SK-N-SH (cell line): ENCODE measurements at regions not wholly inside any gene's neighbourhood (a gene's known extent, or its start where the extent isn't known, plus 50 kb on each side); places are given as distances from the start of the nearest gene placed in this dataset.

ENCODE experiments used
- CTCF ChIA-PET: fragments of 300-600, 350-600 bp; formaldehyde crosslinking; extraction: SDS; loops from one replicate; lab custom pipeline; 2021; lab: Yijun Ruan, JAX
- POLR2A ChIA-PET: fragments of 350-600 bp; sonication (Branson Sonifier 250); formaldehyde crosslinking; extraction: SDS; loops from one replicate; lab custom pipeline; 2020; ENCODE audit warnings: antibody characterized with exemption, inconsistent platforms; lab: Yijun Ruan, JAX
- DNase-seq: peaks from one replicate; pipeline ENCODE4 v3.0.0; 2012
- H2AFZ ChIP-seq: fragments of 200-600 bp; sonication (generic); 2 replicates; pipeline ENCODE4 v1.8.1; 2016; ENCODE audit warnings: antibody characterized with exemption, mild to moderate bottlenecking, low read depth
- H3F3A ChIP-seq: fragments of 200-600 bp; sonication (generic); replicated peaks from 2 replicates; pipeline ENCODE3; 2016; ENCODE audit warnings: antibody characterized with exemption, mild to moderate bottlenecking; ENCODE audit not compliant: insufficient read depth
- H3K27ac ChIP-seq, 2 experiments: fragments of 200-500 bp in 1 of 2; fragments of 200-600 bp in 1 of 2; sonication (Bioruptor generic) in 1 of 2; sonication (generic), shearing (Covaris generic) in 1 of 2; 2 replicates each; pipeline versions ENCODE4 v1.5.1 to v1.6.1; 2014 to 2016; ENCODE audit warnings: low read depth in 2 of 2, inconsistent platforms in 1 of 2, low read length in 1 of 2, mild to moderate bottlenecking in 1 of 2, mixed read lengths in 1 of 2
- H3K27me3 ChIP-seq: fragments of 200-600 bp; sonication (generic), shearing (Covaris generic); 2 replicates; pipeline ENCODE4 v1.6.1; 2016; ENCODE audit warnings: mixed run types; ENCODE audit not compliant: insufficient read depth
- H3K36me3 ChIP-seq, 2 experiments: fragments of 200-500 bp in 1 of 2; fragments of 200-600 bp in 1 of 2; sonication (Bioruptor generic) in 1 of 2; sonication (generic) in 1 of 2; replicated peaks in 1 of 2; 2 replicates each; pipeline versions ENCODE3 to v1.5.1; 2014 to 2016; ENCODE audit warnings: low read length in 1 of 2, mild to moderate bottlenecking in 1 of 2; ENCODE audit not compliant: insufficient read depth in 2 of 2, control insufficient read depth in 1 of 2
- H3K4me1 ChIP-seq, 2 experiments: fragments of 200-500 bp in 1 of 2; fragments of 200-600 bp in 1 of 2; sonication (Bioruptor generic) in 1 of 2; sonication (generic), shearing (Covaris generic) in 1 of 2; 2 replicates each; pipeline versions ENCODE4 v1.5.1 to v1.6.1; 2014 to 2016; ENCODE audit warnings: low read depth in 1 of 2, low read length in 1 of 2, mixed run types in 1 of 2; ENCODE audit not compliant: insufficient read depth in 2 of 2, control insufficient read depth in 1 of 2
- H3K4me2 ChIP-seq: fragments of 200-600 bp; sonication (generic), shearing (Covaris generic); 2 replicates; pipeline ENCODE4 v1.6.1; 2017; ENCODE audit warnings: mixed run types
- H3K4me3 ChIP-seq, 2 experiments: fragments of 200-500 bp in 1 of 2; fragments of 200-600 bp in 1 of 2; sonication (Bioruptor generic) in 1 of 2; sonication (generic), shearing (Covaris generic) in 1 of 2; 2 replicates each; pipeline versions ENCODE4 v1.5.1 to v1.8.1; 2014 to 2016; ENCODE audit warnings: low read depth in 2 of 2, inconsistent platforms in 1 of 2, low read length in 1 of 2, mild to moderate bottlenecking in 1 of 2, mixed read lengths in 1 of 2, moderate library complexity in 1 of 2
- H3K79me2 ChIP-seq: fragments of 200-600 bp; sonication (generic); 2 replicates; pipeline ENCODE4 v1.8.1; 2017; ENCODE audit warnings: mild to moderate bottlenecking; ENCODE audit not compliant: insufficient read depth
- H3K9ac ChIP-seq: fragments of 200-600 bp; sonication (generic); 2 replicates; pipeline ENCODE4 v1.6.1; 2017; ENCODE audit warnings: mixed run types
- H3K9me2 ChIP-seq: fragments of 200-600 bp; sonication (generic); 2 replicates; pipeline ENCODE4 v1.6.1; 2017; ENCODE audit warnings: mixed run types
- H3K9me3 ChIP-seq: fragments of 200-600 bp; sonication (generic); 2 replicates; pipeline ENCODE4 v1.6.1; 2017; ENCODE audit warnings: mixed run types, mild to moderate bottlenecking, moderate library complexity
- H4K20me1 ChIP-seq: fragments of 200-600 bp; sonication (generic); 2 replicates; pipeline ENCODE4 v1.6.1; 2017; ENCODE audit warnings: mild to moderate bottlenecking, mixed run types; ENCODE audit not compliant: insufficient read depth
- EP300 ChIP-seq, 2 experiments: IDR thresholded peaks; 2 replicates each; pipeline versions ENCODE4 v1.4.0 to v1.6.1; 2012; ENCODE audit warnings: borderline replicate concordance in 1 of 2, low read depth in 1 of 2, low read length in 1 of 2
- EZH2phosphoT487 ChIP-seq: fragments of 200-600 bp; sonication (generic); IDR thresholded peaks from 2 replicates; pipeline ENCODE4 v1.6.1; 2017; ENCODE audit warnings: low read depth, mixed run types, mild to moderate bottlenecking, antibody characterized with exemption, moderate library complexity, borderline replicate concordance
- FOSL2 ChIP-seq: IDR thresholded peaks from 2 replicates; pipeline ENCODE4 v1.4.0; 2012; ENCODE audit warnings: low read depth, mild to moderate bottlenecking, moderate library complexity, borderline replicate concordance
- GABPA ChIP-seq: IDR thresholded peaks from 2 replicates; pipeline ENCODE4 v1.4.0; 2012; ENCODE audit warnings: low read depth, mild to moderate bottlenecking
- MAX ChIP-seq: IDR thresholded peaks from 2 replicates; pipeline ENCODE4 v1.4.0; 2012; ENCODE audit warnings: low read depth
- MXI1 ChIP-seq: IDR thresholded peaks from 2 replicates; pipeline ENCODE4 v1.6.1; 2012; ENCODE audit warnings: mild to moderate bottlenecking, low read depth, low read length, improper control_type of control experiment
- NRF1 ChIP-seq: IDR thresholded peaks from 2 replicates; pipeline ENCODE4 v1.6.1; 2012; ENCODE audit warnings: low read depth, mild to moderate bottlenecking, low read length
- PBX3 ChIP-seq: IDR thresholded peaks from 2 replicates; pipeline ENCODE4; 2012
- POLR2AphosphoS5 ChIP-seq: IDR thresholded peaks from 2 replicates; pipeline ENCODE4 v1.6.1; 2012; ENCODE audit warnings: low read depth, low read length
- RCOR1 ChIP-seq: fragments of 150-350 bp; IDR thresholded peaks from 2 replicates; pipeline ENCODE4 v1.6.1; 2017; ENCODE audit warnings: antibody characterized with exemption, low read length
- REST ChIP-seq: IDR thresholded peaks from 2 replicates; pipeline ENCODE4 v1.6.1; 2012; ENCODE audit warnings: mild to moderate bottlenecking, low read depth, low read length, moderate library complexity
- RFX5 ChIP-seq: IDR thresholded peaks from 2 replicates; pipeline ENCODE4 v1.6.1; 2012; ENCODE audit warnings: mild to moderate bottlenecking, improper control_type of control experiment, low read length
- RXRA ChIP-seq: IDR thresholded peaks from 2 replicates; pipeline ENCODE4 v1.4.0; 2012; ENCODE audit warnings: low read depth, mild to moderate bottlenecking, borderline replicate concordance
- SIN3A ChIP-seq: IDR thresholded peaks from 2 replicates; pipeline ENCODE4 v1.6.1; 2012; ENCODE audit warnings: low read depth, mild to moderate bottlenecking, low read length, moderate library complexity, borderline replicate concordance
- TAF1 ChIP-seq: IDR thresholded peaks from 2 replicates; pipeline ENCODE4 v1.6.1; 2012; ENCODE audit warnings: low read depth, mild to moderate bottlenecking, low read length, moderate library complexity, borderline replicate concordance
- WGBS: methylation state at CpG from one replicate; pipeline ENCODE4 v1.1.6; 2017; ENCODE audit warnings: low lambda C conversion rate; 5-methylcytosine and 5-hydroxymethylcytosine counted together
- TF ChIP-seq, protein P1 (sequence below): fragments of 150-350 bp; IDR thresholded peaks from 2 replicates; pipeline ENCODE4 v1.6.1; 2016; ENCODE audit warnings: mild to moderate bottlenecking, low read depth, low read length

- ChIA-PET POLR2A (no interaction called here), CTCF (no interaction called here)
- Histone ChIP-seq H3K9me2 (no peaks in the 10 kb centered on the region), H3K4me3 (no peak overlapping the region), H3K36me3 (no peaks in the 10 kb centered on the region), H3K27ac (no peak overlapping the region), H3F3A (no peaks in the 10 kb centered on the region), H3K9ac (no peak overlapping the region), H3K9me3 (no peaks in the 10 kb centered on the region; the same call in 1 of the 2 replicates), H2AFZ (no peak overlapping the region), H4K20me1 (no peaks in the 10 kb centered on the region), H3K4me2 (no peak overlapping the region), H3K27me3 (no peaks in the 10 kb centered on the region), H3K79me2 (no peaks in the 10 kb centered on the region), H3K4me1 (no peaks in the 10 kb centered on the region)
- no peak for DNase-seq
- TF ChIP-seq POLR2AphosphoS5, result no peak
- no peak for TF ChIP-seq RXRA
- TF ChIP-seq MXI1, result no peak
- TF ChIP-seq, protein P1, sequence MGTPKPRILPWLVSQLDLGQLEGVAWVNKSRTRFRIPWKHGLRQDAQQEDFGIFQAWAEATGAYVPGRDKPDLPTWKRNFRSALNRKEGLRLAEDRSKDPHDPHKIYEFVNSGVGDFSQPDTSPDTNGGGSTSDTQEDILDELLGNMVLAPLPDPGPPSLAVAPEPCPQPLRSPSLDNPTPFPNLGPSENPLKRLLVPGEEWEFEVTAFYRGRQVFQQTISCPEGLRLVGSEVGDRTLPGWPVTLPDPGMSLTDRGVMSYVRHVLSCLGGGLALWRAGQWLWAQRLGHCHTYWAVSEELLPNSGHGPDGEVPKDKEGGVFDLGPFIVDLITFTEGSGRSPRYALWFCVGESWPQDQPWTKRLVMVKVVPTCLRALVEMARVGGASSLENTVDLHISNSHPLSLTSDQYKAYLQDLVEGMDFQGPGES, result no peak
- TF ChIP-seq EP300 (IDR thresholded peaks at IDR 0.05; ENCODE audit: borderline replicate concordance in 1 of 2, low read depth in 1 of 2, low read length in 1 of 2), result no peak
- TF ChIP-seq REST, result no peak
- no peak for TF ChIP-seq MAX
- TF ChIP-seq RCOR1, result no peak
- no peak for TF ChIP-seq FOSL2
- TF ChIP-seq RFX5, result no peak
- TF ChIP-seq NRF1, result no peak
- no peak for TF ChIP-seq GABPA
- TF ChIP-seq SIN3A, result no peak
- TF ChIP-seq PBX3, result no peak
- no peak for TF ChIP-seq TAF1
- TF ChIP-seq EZH2phosphoT487, result no peak
- 51% methylated on average over 2 of the region's 3 CpGs for WGBS
These were observed 203.5 kb upstream of the DIPK2B start for GRCh38 chrX:45404206-45404605.
